Testis (tissue), 2 donors: ENCODE measurements at regions not wholly inside any gene's neighbourhood (a gene's known extent, or its start where the extent isn't known, plus 50 kb on each side); places are given as distances from the start of the nearest gene placed in this dataset.

Experiments used
- DNase-seq: peaks from one replicate; pipeline ENCODE4 v3.0.0-alpha.2; 2019
- H3K27ac ChIP-seq, 2 donors: fragments of 200-600 bp; sonication (generic); one replicate each; pipeline ENCODE4 v1.5.1; 2019
- H3K27me3 ChIP-seq: fragments of 200-600 bp; sonication (generic); one replicate; pipeline ENCODE4 v1.5.1; 2019
- H3K36me3 ChIP-seq: fragments of 200-600 bp; sonication (generic); one replicate; pipeline ENCODE4 v1.5.1; 2017; ENCODE audit warnings: low read depth; ENCODE audit errors: missing control alignments
- H3K4me1 ChIP-seq: fragments of 200-600 bp; sonication (generic); one replicate; pipeline ENCODE4 v1.5.1; 2019
- H3K4me3 ChIP-seq, 2 donors: fragments of 200-600 bp; sonication (generic); one replicate each; pipeline ENCODE4 v1.5.1; 2017 to 2019
- H3K9me3 ChIP-seq: fragments of 200-600 bp; sonication (generic); one replicate; pipeline ENCODE4 v1.5.1; 2017
- POLR2A ChIP-seq: fragments of 450-650 bp; IDR thresholded peaks from one replicate; pipeline ENCODE4 v1.6.1; 2017; ENCODE audit warnings: antibody characterized with exemption, mild to moderate bottlenecking, moderate library complexity
- WGBS, 2 donors: methylation state at CpG; one replicate each; pipeline ENCODE4 v1.1.5; 2018; 5-methylcytosine and 5-hydroxymethylcytosine counted together
- intact Hi-C: fragments of 100-400 bp; cut with DNase I; formaldehyde crosslinking; loops from one replicate; pipeline ENCODE4 v1.15.1; 2023; ENCODE audit warnings: low total_unique reads
- TF ChIP-seq, protein P1 (sequence below), 3 experiments: fragments of 450-650 bp in 2 of 3; fragments of 200-600 bp in 1 of 3; sonication (generic) in 1 of 3; IDR thresholded peaks; one replicate each; pipeline ENCODE4 v1.5.1; 2016 to 2019; ENCODE audit warnings: antibody characterized with exemption in 3 of 3, mild to moderate bottlenecking in 2 of 3, moderate library complexity in 1 of 3

DNA sequence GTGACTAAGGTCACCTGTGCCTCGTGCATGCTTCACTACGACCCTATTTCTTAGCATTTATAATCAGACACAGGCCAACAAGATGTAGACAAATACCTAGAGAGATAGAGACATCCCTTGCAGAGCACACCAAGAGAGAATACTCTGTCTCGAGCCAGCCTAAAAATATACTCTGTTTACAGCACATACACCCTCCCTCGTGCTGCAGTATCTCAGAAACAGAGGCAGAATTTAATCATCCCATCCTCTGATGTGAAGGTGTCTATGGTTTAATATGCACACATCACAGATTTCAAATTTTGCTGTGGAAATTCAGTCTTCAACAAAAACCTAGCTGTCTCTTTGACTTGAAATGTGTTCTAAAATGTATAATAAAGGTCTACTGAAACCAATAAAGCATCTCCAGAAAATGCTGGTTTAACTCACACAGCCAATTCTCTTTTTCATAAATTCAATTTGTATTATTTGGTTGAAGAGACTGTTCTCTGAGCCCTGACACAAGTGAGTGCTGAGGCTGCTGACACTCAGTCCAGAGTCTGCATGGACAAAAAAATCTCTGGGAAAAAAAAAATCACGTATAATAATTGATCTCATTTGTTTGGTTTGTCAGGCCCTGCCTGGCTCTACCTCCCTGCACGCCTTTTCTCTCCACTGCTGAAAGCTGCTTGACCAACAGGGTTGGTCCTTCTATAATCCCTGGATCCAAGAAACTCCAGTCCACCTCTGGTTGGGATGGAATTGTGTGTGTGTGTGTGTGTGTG is 142.0 kb upstream of the FSHR start:
- 78 to 84% methylated on average over 6 of the region's 6 CpGs for WGBS, 2 donors
- TF ChIP-seq, protein P1, sequence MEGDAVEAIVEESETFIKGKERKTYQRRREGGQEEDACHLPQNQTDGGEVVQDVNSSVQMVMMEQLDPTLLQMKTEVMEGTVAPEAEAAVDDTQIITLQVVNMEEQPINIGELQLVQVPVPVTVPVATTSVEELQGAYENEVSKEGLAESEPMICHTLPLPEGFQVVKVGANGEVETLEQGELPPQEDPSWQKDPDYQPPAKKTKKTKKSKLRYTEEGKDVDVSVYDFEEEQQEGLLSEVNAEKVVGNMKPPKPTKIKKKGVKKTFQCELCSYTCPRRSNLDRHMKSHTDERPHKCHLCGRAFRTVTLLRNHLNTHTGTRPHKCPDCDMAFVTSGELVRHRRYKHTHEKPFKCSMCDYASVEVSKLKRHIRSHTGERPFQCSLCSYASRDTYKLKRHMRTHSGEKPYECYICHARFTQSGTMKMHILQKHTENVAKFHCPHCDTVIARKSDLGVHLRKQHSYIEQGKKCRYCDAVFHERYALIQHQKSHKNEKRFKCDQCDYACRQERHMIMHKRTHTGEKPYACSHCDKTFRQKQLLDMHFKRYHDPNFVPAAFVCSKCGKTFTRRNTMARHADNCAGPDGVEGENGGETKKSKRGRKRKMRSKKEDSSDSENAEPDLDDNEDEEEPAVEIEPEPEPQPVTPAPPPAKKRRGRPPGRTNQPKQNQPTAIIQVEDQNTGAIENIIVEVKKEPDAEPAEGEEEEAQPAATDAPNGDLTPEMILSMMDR (IDR thresholded peaks at IDR 0.05) = no peak
- no peak for TF ChIP-seq POLR2A
- Histone ChIP-seq H3K36me3 (no peaks in the 10 kb centered on the region), H3K27ac (no peak overlapping the region), H3K27me3 (no peaks in the 10 kb centered on the region), H3K4me1 (no peaks in the 10 kb centered on the region), H3K4me3 (no peak overlapping the region), H3K9me3 (no peaks in the 10 kb centered on the region)
- intact Hi-C loops = no loop called here
- DNase-seq = no peak

DNA sequence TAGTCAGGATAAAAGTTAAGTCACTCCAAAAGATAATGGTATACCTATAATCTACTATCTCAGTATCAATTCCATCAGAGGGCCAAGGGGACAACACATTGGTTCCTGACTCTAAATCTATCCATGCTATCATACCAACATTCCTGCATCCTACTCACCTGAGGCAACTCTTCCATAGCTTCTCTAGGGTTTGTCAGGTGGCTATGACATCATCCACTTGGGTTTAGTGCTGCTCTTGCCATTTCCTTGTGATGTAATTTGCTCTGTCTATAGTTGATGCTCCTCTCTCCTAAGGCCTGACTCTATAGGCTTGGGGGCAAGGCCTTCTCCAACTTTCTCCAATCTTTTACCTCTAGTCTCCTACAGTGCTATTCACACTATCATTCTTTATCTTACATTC is 139.9 kb upstream of the FSHR start:
- Histone ChIP-seq H3K4me3 (no peak overlapping the region), H3K4me1 (no peaks in the 10 kb centered on the region)

DNA sequence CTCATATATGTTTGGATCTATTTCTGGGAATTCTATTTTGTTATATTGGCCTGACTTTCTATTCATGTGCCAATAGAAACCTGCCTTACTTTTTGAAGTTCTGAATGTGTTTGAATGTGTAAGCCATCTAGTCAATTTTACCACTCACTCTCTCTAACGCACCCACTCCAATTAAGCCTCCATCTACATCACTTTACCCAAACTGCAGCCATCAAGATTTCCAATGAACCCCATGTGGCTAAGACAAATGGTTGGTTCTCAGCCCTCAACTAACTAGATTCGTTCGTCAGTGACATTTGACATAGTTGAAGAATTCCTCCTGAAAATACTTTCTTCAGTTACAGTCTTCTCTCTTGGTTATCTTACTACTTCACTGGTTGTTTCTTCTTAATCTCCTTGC is 137.3 kb upstream of the FSHR start:
- Histone ChIP-seq H3K27ac (no peak overlapping the region), H3K4me3 (no peak overlapping the region), H3K36me3 (no peaks in the 10 kb centered on the region), H3K9me3 (no peaks in the 10 kb centered on the region), H3K4me1 (peaks cover 7% of the 10 kb centered on the region), H3K27me3 (no peaks in the 10 kb centered on the region)
- TF ChIP-seq, protein P1 (IDR thresholded peaks at IDR 0.05) = no peak
- no peak for TF ChIP-seq POLR2A
- intact Hi-C loops = no loop called here
- WGBS, 2 donors = 51 to 55% methylated on average over 3 of the region's 3 CpGs
- DNase-seq = no peak

More for the DNA sequence above, 139.9 kb upstream of the FSHR start:
- Histone ChIP-seq H3K27ac (no peak overlapping the region), H3K27me3 (no peaks in the 10 kb centered on the region), H3K9me3 (no peaks in the 10 kb centered on the region), H3K36me3 (no peaks in the 10 kb centered on the region)
- intact Hi-C loops = no loop called here
- no peak for DNase-seq
- TF ChIP-seq, protein P1 (IDR thresholded peaks at IDR 0.05) = no peak
- no peak for TF ChIP-seq POLR2A

DNA sequence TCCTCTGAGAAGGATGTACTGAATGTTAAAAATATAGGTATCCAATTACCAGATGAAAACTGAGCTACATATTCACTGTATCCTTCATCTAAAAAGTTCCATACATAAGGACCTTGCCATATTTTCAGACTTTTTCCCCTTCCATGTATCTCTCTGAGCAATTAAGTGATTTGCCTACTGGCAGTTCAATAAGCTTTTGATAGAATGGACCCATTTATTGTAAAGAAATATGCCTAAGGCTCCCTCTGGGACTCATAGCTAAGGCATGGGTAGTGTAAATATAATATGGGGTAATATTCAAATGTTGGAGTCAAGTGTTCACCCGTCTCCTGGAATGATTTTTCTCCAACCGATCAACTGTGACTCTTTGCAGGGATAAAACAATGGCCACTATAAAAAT is 135.4 kb upstream of the FSHR start:
- no peak for DNase-seq
- TF ChIP-seq POLR2A = no peak
- TF ChIP-seq, protein P1 (IDR thresholded peaks at IDR 0.05) = no peak
- no peak overlapping the region for H3K4me3 ChIP-seq
- peaks cover 7% of the 10 kb centered on the region for H3K4me1 ChIP-seq
- H3K27me3 ChIP-seq = no peaks in the 10 kb centered on the region
- H3K27ac ChIP-seq = no peak overlapping the region
- WGBS, 2 donors = 90 to 96% methylated on average over 2 of the region's 2 CpGs
- H3K9me3 ChIP-seq = no peaks in the 10 kb centered on the region
- no peaks in the 10 kb centered on the region for H3K36me3 ChIP-seq
- intact Hi-C loops = no loop called here
